Thyroid gland (tissue), 4 donors: ENCODE measurements at regions not wholly inside any gene's neighbourhood (a gene's known extent, or its start where the extent isn't known, plus 50 kb on each side); places are given as distances from the start of the nearest gene placed in this dataset.
"Not testable (repeated sequence)": the region's sequence is repeated elsewhere in the genome, so short reads cannot be mapped to it uniquely, and the experiment has no call there.

ENCODE experiments used
- DNase-seq, 2 donors: peaks; one replicate each; pipeline ENCODE4 v3.0.0-alpha.2; 2019
- H3K27ac ChIP-seq, 3 donors: fragments of 200-600 bp; sonication (generic); 1 replicate in 2 of 3; 2 replicates in 1 of 3; pipeline ENCODE4 v1.5.1; 2016 to 2019; ENCODE audit warnings: mild to moderate bottlenecking in 1 of 3, moderate library complexity in 1 of 3
- H3K27me3 ChIP-seq: fragments of 200-600 bp; sonication (generic); one replicate; pipeline ENCODE4 v1.5.1; 2019
- H3K36me3 ChIP-seq, 2 donors: fragments of 200-600 bp; sonication (generic); one replicate each; pipeline ENCODE4 v1.5.1; 2016 to 2019
- H3K4me1 ChIP-seq, 2 donors: fragments of 200-600 bp; sonication (generic); one replicate each; pipeline ENCODE4 v1.5.1; 2017 to 2019
- H3K4me3 ChIP-seq, 3 donors: fragments of 200-600 bp; sonication (generic); replicated peaks in 1 of 3; 1 replicate in 2 of 3; 2 replicates in 1 of 3; pipeline ENCODE4 v1.5.1; 2016; ENCODE audit warnings: mild to moderate bottlenecking in 1 of 3
- H3K9me3 ChIP-seq: fragments of 200-600 bp; sonication (generic); one replicate; pipeline ENCODE4 v1.5.1; 2017
- CTCF ChIP-seq, 6 experiments: fragments of 200-600 bp in 3 of 6; fragments of 450-650 bp in 3 of 6; sonication (generic) in 3 of 6; IDR thresholded peaks; one replicate each; pipeline ENCODE4 v1.5.1; 2016 to 2019; ENCODE audit warnings: antibody characterized with exemption in 6 of 6, mild to moderate bottlenecking in 2 of 6, inconsistent platforms in 1 of 6, moderate library complexity in 1 of 6
- POLR2A ChIP-seq, 2 donors: fragments of 450-650 bp; IDR thresholded peaks; one replicate each; pipeline ENCODE4 v1.6.1; 2017; ENCODE audit warnings: antibody characterized with exemption in 2 of 2, mild to moderate bottlenecking in 2 of 2, moderate library complexity in 1 of 2
- whole genome bisulfite sequencing, 2 donors: methylation state at CpG; one replicate each; pipeline ENCODE4 v1.1.5; 2017; 5-methylcytosine and 5-hydroxymethylcytosine counted together
- intact Hi-C: fragments of 100-400 bp; cut with DNase I; formaldehyde crosslinking; loops from one replicate; pipeline ENCODE4 v1.15.1; 2023

GRCh38 chr12:127809275-127809674 lies 457.7 kb upstream of the TMEM132C start:
- DNase-seq = peak; percentile 9 to 15
- TF ChIP-seq CTCF (IDR thresholded peaks at IDR 0.05) (no peak), POLR2A (IDR thresholded peaks at IDR 0.05) (no peak)
- Histone ChIP-seq H3K9me3 (no peaks in the 10 kb centered on the region), H3K27ac (peak overlapping the region in 1 of 3 donors; percentile 46), H3K36me3 (no peaks in the 10 kb centered on the region), H3K27me3 (no peaks in the 10 kb centered on the region), H3K4me3 (no peak overlapping the region), H3K4me1 (no peaks in the 10 kb centered on the region)
- intact Hi-C loops = no loop called here
- WGBS, 2 donors = 23 to 52% methylated on average over 1 of the region's 1 CpG

- WGBS, 2 donors = 77 to 85% methylated on average over 4 of the region's 4 CpGs
- Histone ChIP-seq H3K27me3 (no peaks in the 10 kb centered on the region), H3K27ac (no peak overlapping the region)
Observed at GRCh38 chr12:127810041-127810440, 456.9 kb upstream of the TMEM132C start.

GRCh38 chr12:127810459-127810858 lies 456.5 kb upstream of the TMEM132C start:
- intact Hi-C loops, H3K27me3 ChIP-seq, H3K27ac ChIP-seq, H3K4me3 ChIP-seq, H3K9me3 ChIP-seq, H3K4me1 ChIP-seq, DNase-seq, H3K36me3 ChIP-seq: not testable (repeated sequence)
- WGBS, 2 donors = 82 to 84% methylated on average over 4 of the region's 4 CpGs

More at GRCh38 chr12:127810041-127810440, 456.9 kb upstream of the TMEM132C start:
- no peak for DNase-seq
- no peaks in the 10 kb centered on the region for H3K36me3 ChIP-seq
- intact Hi-C loops = no loop called here
- no peaks in the 10 kb centered on the region for H3K4me1 ChIP-seq
- H3K4me3 ChIP-seq = no peak overlapping the region
- TF ChIP-seq CTCF (IDR thresholded peaks at IDR 0.05) (no peak), POLR2A (IDR thresholded peaks at IDR 0.05) (no peak)
- H3K9me3 ChIP-seq = no peaks in the 10 kb centered on the region

GRCh38 chr12:127811988-127812387 lies 455.0 kb upstream of the TMEM132C start:
- intact Hi-C loops = no loop called here
- Histone ChIP-seq H3K36me3 (no peaks in the 10 kb centered on the region), H3K4me3 (no peak overlapping the region), H3K9me3 (no peaks in the 10 kb centered on the region), H3K27me3 (no peaks in the 10 kb centered on the region), H3K4me1 (no peaks in the 10 kb centered on the region), H3K27ac (no peak overlapping the region)
- TF ChIP-seq CTCF (IDR thresholded peaks at IDR 0.05) = no peak
- no peak for TF ChIP-seq POLR2A (IDR thresholded peaks at IDR 0.05)
- 11 to 13% methylated on average over 7 of the region's 7 CpGs for WGBS, 2 donors
- DNase-seq = peak; percentile 25 to 27

GRCh38 chr12:127813147-127813546 lies 453.8 kb upstream of the TMEM132C start:
- no peak overlapping the region for H3K27ac ChIP-seq
- intact Hi-C loops = no loop called here
- no peaks in the 10 kb centered on the region for H3K4me1 ChIP-seq
- TF ChIP-seq POLR2A (IDR thresholded peaks at IDR 0.05) = no peak
- TF ChIP-seq CTCF (IDR thresholded peaks at IDR 0.05) = no peak
- no peaks in the 10 kb centered on the region for H3K36me3 ChIP-seq
- H3K4me3 ChIP-seq = no peak overlapping the region
- 81 to 94% methylated on average over 2 of the region's 2 CpGs for WGBS, 2 donors
- H3K27me3 ChIP-seq = no peaks in the 10 kb centered on the region
- no peaks in the 10 kb centered on the region for H3K9me3 ChIP-seq
- DNase-seq = no peak

- Histone ChIP-seq H3K4me1 (peaks cover 0 to 13% of the 10 kb centered on the region in 2 donors), H3K4me3 (no peak overlapping the region), H3K36me3 (no peaks in the 10 kb centered on the region), H3K27ac (no peak overlapping the region), H3K27me3 (no peaks in the 10 kb centered on the region), H3K9me3 (no peaks in the 10 kb centered on the region)
- TF ChIP-seq CTCF (IDR thresholded peaks at IDR 0.05) (no peak), POLR2A (IDR thresholded peaks at IDR 0.05) (no peak)
- DNase-seq = no peak
- WGBS, 2 donors = 90 to 91% methylated on average over 4 of the region's 4 CpGs
- intact Hi-C loops = no loop called here
Observed at GRCh38 chr12:127819056-127819455, 447.9 kb upstream of the TMEM132C start.
